ENCODE measurements at regions not wholly inside any gene's neighbourhood (a gene's known extent, or its start where the extent isn't known, plus 50 kb on each side); places are given as distances from the start of the nearest gene placed in this dataset.

GRCh38 chr13:75071395-75071794, 410.6 kb downstream of the TBC1D4 start:
- TF ChIP-seq CTCF (IDR thresholded peaks at IDR 0.05) (no peak), EP300 (IDR thresholded peaks at IDR 0.05; ENCODE audit: low read depth) (no peak), POLR2A (IDR thresholded peaks at IDR 0.05) (no peak)
